ENCODE measurements at regions not wholly inside any gene's neighbourhood (a gene's known extent, or its start where the extent isn't known, plus 50 kb on each side); places are given as distances from the start of the nearest gene placed in this dataset.

DNA sequence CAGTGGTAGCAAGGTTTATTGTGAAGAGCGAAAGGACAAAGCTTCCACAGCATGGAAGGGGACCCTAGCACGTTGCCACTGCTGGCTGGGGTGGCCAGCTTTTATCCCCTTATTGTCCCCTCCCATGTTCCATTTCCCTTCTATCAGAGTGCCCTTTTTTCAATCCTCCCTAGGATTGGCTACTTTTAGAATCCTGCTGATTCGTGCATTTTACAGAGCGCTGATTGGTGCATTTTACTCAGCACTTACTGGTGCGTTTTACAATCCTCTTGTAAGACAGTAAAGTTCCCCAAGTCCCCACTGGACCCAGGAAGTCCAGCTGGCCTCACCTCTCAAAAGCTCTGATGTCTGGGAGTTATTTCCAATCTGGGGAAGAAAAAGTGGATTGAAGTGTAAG lies 90.1 kb downstream of the CD8B2 start:
- CTCF ChIA-PET (ENCODE audit: unreplicated experiment), result no interaction called here
- Histone ChIP-seq H3K79me2 (ENCODE audit: insufficient read depth, low read depth, low read length) (no peaks in the 10 kb centered on the region), H3K4me2 (ENCODE audit: low read length) (no peak overlapping the region), H3K36me3 (ENCODE audit: insufficient read depth, low read length) (no peaks in the 10 kb centered on the region), H3K4me1 (ENCODE audit: insufficient read depth, low read length, poor library complexity, severe bottlenecking) (no peaks in the 10 kb centered on the region), H3K9me3 (ENCODE audit: low read length) (no peaks in the 10 kb centered on the region), H4K20me1 (ENCODE audit: insufficient read depth, low read length) (no peaks in the 10 kb centered on the region), H3K4me3 (ENCODE audit: low read depth, low read length, poor library complexity, severe bottlenecking) (no peak overlapping the region), H3K9me2 (ENCODE audit: insufficient read depth, low read length) (no peaks in the 10 kb centered on the region), H2AFZ (ENCODE audit: low read length) (no peak overlapping the region), H3K27ac (ENCODE audit: low read depth, low read length, poor library complexity, severe bottlenecking) (no peak overlapping the region)
- BruUV-seq (replicated peaks), result no TSS peak
- DNase-seq (ENCODE audit: low spot score), result no peak
- POLR2A ChIA-PET, result no interaction called here
- intact Hi-C loops (cut with micrococcal nuclease; ENCODE audit: unreplicated experiment), result no loop called here
- TF ChIP-seq, protein P1, sequence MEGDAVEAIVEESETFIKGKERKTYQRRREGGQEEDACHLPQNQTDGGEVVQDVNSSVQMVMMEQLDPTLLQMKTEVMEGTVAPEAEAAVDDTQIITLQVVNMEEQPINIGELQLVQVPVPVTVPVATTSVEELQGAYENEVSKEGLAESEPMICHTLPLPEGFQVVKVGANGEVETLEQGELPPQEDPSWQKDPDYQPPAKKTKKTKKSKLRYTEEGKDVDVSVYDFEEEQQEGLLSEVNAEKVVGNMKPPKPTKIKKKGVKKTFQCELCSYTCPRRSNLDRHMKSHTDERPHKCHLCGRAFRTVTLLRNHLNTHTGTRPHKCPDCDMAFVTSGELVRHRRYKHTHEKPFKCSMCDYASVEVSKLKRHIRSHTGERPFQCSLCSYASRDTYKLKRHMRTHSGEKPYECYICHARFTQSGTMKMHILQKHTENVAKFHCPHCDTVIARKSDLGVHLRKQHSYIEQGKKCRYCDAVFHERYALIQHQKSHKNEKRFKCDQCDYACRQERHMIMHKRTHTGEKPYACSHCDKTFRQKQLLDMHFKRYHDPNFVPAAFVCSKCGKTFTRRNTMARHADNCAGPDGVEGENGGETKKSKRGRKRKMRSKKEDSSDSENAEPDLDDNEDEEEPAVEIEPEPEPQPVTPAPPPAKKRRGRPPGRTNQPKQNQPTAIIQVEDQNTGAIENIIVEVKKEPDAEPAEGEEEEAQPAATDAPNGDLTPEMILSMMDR (conservative IDR thresholded peaks at IDR 0.05; ENCODE audit: low read length), result no peak
- TF ChIP-seq EZH2phosphoT487 (IDR thresholded peaks at IDR 0.05; ENCODE audit: borderline replicate concordance, low read depth, low read length), result no peak

DNA sequence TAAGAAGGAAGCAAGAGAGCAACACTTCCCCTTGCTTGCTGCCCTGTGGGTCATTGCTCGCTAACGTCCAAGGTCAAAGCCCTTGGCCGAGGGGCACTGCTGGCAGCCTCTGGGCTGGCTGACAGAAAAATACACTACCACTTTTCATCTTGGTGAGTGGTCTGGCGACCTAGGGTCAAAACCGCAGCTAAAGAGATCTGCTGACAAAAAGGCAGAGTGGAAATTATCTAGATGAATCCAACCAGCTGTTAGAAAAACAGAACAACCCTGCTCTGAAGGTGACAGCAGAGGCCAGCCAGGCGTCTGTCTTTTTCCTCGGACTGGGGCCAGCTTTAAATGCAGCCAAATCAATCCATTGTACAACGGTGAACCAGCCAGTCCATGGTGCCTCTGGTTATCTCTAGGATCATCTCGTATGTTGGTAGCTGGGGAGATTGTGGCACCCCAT lies 92.6 kb downstream of the CD8B2 start:
- ChIA-PET POLR2A (no interaction called here), CTCF (ENCODE audit: unreplicated experiment) (no interaction called here)
- H3K4me1 ChIP-seq (ENCODE audit: insufficient read depth, low read length, poor library complexity, severe bottlenecking), result no peaks in the 10 kb centered on the region
- H2AFZ ChIP-seq (ENCODE audit: low read length), result no peak overlapping the region
- no peak for DNase-seq (ENCODE audit: low spot score)
- TF ChIP-seq, protein P1 (conservative IDR thresholded peaks at IDR 0.05; ENCODE audit: low read length), result no peak
- no peak for TF ChIP-seq EZH2phosphoT487 (IDR thresholded peaks at IDR 0.05; ENCODE audit: borderline replicate concordance, low read depth, low read length)
- no peak overlapping the region for H3K27ac ChIP-seq (ENCODE audit: low read depth, low read length, poor library complexity, severe bottlenecking)
- no peaks in the 10 kb centered on the region for H3K79me2 ChIP-seq (ENCODE audit: insufficient read depth, low read depth, low read length)
- H3K36me3 ChIP-seq (ENCODE audit: insufficient read depth, low read length), result no peaks in the 10 kb centered on the region
- H3K4me2 ChIP-seq (ENCODE audit: low read length), result no peak overlapping the region
- intact Hi-C loops (cut with micrococcal nuclease; ENCODE audit: unreplicated experiment), result no loop called here
- no TSS peak for BruUV-seq (replicated peaks)
- no peaks in the 10 kb centered on the region for H4K20me1 ChIP-seq (ENCODE audit: insufficient read depth, low read length)
- H3K9me3 ChIP-seq (ENCODE audit: low read length), result no peaks in the 10 kb centered on the region
- H3K9me2 ChIP-seq (ENCODE audit: insufficient read depth, low read length), result no peaks in the 10 kb centered on the region
- no peak overlapping the region for H3K4me3 ChIP-seq (ENCODE audit: low read depth, low read length, poor library complexity, severe bottlenecking)

DNA sequence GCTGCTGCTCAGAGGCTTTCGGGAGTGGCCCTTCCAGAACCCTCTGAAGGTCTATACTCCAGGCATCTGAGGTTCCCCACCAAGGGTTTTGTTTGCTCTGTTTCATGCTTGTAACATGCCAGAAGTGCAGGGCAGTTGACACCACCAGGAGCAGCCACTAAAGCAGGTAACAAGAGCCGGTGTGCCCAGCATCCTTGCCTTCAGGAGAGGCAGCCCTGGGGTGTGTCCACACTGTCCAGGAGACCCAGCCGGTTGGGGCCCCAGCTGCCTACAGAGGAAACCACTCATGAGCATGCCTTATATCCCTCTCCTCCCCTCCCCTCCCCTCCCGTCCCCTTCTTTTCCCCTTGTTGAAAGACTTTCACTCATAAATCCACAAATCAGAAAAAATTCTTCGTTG lies 93.1 kb downstream of the CD8B2 start:
- no TSS peak for BruUV-seq (replicated peaks)
- CTCF ChIA-PET (ENCODE audit: unreplicated experiment), result no interaction called here
- Histone ChIP-seq H3K4me3 (ENCODE audit: low read depth, low read length, poor library complexity, severe bottlenecking) (no peak overlapping the region), H3K79me2 (ENCODE audit: insufficient read depth, low read depth, low read length) (no peaks in the 10 kb centered on the region), H3K4me2 (ENCODE audit: low read length) (no peak overlapping the region), H3K36me3 (ENCODE audit: insufficient read depth, low read length) (no peaks in the 10 kb centered on the region), H3K4me1 (ENCODE audit: insufficient read depth, low read length, poor library complexity, severe bottlenecking) (no peaks in the 10 kb centered on the region), H3K9me3 (ENCODE audit: low read length) (no peaks in the 10 kb centered on the region), H4K20me1 (ENCODE audit: insufficient read depth, low read length) (no peaks in the 10 kb centered on the region), H3K27ac (ENCODE audit: low read depth, low read length, poor library complexity, severe bottlenecking) (no peak overlapping the region), H3K9me2 (ENCODE audit: insufficient read depth, low read length) (no peaks in the 10 kb centered on the region), H2AFZ (ENCODE audit: low read length) (no peak overlapping the region)
- POLR2A ChIA-PET, result interaction anchor here (0.7 kb wide), 1 partner anchor 232 kb away, joined by 3 read pairs; no protein-coding TSS in a partner anchor
- TF ChIP-seq, protein P1 (conservative IDR thresholded peaks at IDR 0.05; ENCODE audit: low read length), result no peak
- TF ChIP-seq EZH2phosphoT487 (IDR thresholded peaks at IDR 0.05; ENCODE audit: borderline replicate concordance, low read depth, low read length), result no peak
- intact Hi-C loops (cut with micrococcal nuclease; ENCODE audit: unreplicated experiment), result no loop called here
- DNase-seq (ENCODE audit: low spot score), result no peak

Data from OCI-LY7 (cell line).